ENCODE measurements at regions not wholly inside any gene's neighbourhood (a gene's known extent, or its start where the extent isn't known, plus 50 kb on each side); places are given as distances from the start of the nearest gene placed in this dataset.

- ATAC-seq (replicated peaks in 1 of 2), result no peak
- Mint-ChIP-seq H3K27ac (no peak overlapping the region), H3K9me3 (no peaks in the 10 kb centered on the region), H3K27me3 (ENCODE audit: low read depth) (peaks cover 42% of the 10 kb centered on the region), H3K4me1 (ENCODE audit: low read depth) (no peaks in the 10 kb centered on the region), H3K4me3 (no peak overlapping the region), H3K36me3 (ENCODE audit: insufficient read depth in 2 of 2) (no peaks in the 10 kb centered on the region)
- DNase-seq, result no peak
Observed at GRCh38 chr1:209531549-209531948, 52.0 kb upstream of the CAMK1G start.

Measured in activated T-cell treated with anti-CD3 and anti-CD28 coated beads, Interleukin-2, amount 50 U/mL, for 72 hours (primary cell).